GM18517 (cell line): ENCODE measurements at regions not wholly inside any gene's neighbourhood (a gene's known extent, or its start where the extent isn't known, plus 50 kb on each side); places are given as distances from the start of the nearest gene placed in this dataset.

Experiments used
- ATAC-seq: cut with Tn5 transposase; IDR thresholded peaks from one replicate; pipeline ENCODE4 v1.9.1; 2021; ENCODE audit warnings: mild to moderate bottlenecking, moderate library complexity; ENCODE audit not compliant: unreplicated experiment

- ATAC-seq, result no peak
Measured at GRCh38 chr5:108650997-108651396, 96.7 kb upstream of the FER start.

DNA sequence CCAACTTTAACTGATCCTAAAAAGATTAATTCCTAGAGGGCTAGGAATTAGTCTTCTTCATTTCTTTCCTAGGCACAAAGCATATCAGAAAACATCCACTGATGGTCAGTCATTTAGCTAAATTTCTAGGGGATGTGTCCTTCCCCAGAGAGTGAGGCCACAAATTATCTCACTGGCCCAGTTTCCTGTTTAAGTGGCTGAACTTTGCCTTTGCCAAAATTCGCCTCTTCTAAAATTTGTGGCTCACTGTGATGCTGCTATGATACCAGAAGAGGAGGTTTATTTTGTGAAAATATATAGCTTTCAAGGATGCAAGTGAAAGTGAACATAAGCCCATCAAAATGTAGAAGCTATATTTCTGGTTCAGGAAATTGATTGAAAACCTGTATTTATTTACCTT, 98.1 kb upstream of the FER start:
- no peak for ATAC-seq

- ATAC-seq, result no peak
Measured at GRCh38 chr5:108649106-108649505, 98.6 kb upstream of the FER start.

GRCh38 chr5:108642170-108642906, 105.4 kb upstream of the FER start:
- ATAC-seq, result peak; percentile 99

DNA sequence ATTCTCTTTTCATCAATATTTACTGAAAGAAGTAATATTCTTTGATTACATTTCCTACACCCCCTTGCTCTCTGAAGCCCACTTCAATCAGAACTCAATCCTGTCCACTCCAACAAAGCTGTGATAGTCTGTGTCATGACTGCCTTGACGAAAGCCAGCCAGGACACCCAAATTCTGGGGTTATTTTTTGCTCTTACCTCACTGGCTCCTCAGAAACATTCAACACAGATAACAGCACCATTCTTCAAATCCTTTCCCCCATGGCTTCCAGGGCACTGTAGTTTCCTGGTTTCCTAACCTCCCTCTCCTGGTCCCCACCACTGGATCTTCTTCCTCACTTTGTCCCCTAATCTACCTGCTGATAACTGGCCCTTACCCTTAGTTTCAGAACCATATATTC, 106.1 kb upstream of the FER start:
- ATAC-seq, result no peak

DNA sequence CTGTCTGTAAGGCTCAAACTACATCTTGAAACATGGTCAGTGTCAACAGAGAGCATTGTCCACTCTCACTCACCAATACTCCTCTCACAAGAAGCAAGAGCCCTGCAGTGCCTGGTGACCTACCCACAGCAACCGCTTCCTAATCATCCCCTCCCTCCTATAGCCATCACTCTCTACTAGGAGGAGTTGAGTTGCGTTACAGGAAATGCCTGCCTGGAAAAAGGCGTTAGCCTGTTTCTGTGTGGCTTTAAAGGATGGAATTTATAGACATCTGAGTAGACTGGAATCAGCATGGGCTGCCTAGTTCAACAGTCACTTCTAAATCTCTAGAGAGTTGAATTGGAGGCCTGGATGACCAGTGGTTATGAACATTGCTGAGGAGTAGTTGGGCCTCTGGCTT, 108.3 kb upstream of the FER start:
- ATAC-seq, result no peak

DNA sequence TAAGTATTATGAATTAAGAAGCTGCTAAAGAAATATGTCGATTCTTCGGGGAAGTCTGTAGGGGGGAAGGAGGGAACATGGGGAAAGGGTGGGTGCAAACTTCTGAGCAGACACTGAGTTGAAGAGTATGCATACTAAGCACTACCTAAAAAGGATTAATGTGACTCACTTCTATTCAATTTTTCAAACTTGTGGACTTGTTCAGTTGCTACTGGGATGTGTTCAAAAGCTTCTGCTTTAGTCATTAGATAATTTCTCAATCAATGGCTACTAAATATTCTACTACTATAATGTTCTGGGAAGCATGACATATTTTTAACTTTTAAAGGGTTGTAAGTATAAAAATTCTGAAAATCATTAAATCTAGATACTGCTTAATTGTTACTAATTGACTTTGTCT, 109.7 kb upstream of the FER start:
- ATAC-seq, result no peak

- no peak for ATAC-seq
Measured at GRCh38 chr5:108637134-108637533, 110.6 kb upstream of the FER start.

GRCh38 chr5:108636135-108636853, 111.4 kb upstream of the FER start:
- no peak for ATAC-seq

DNA sequence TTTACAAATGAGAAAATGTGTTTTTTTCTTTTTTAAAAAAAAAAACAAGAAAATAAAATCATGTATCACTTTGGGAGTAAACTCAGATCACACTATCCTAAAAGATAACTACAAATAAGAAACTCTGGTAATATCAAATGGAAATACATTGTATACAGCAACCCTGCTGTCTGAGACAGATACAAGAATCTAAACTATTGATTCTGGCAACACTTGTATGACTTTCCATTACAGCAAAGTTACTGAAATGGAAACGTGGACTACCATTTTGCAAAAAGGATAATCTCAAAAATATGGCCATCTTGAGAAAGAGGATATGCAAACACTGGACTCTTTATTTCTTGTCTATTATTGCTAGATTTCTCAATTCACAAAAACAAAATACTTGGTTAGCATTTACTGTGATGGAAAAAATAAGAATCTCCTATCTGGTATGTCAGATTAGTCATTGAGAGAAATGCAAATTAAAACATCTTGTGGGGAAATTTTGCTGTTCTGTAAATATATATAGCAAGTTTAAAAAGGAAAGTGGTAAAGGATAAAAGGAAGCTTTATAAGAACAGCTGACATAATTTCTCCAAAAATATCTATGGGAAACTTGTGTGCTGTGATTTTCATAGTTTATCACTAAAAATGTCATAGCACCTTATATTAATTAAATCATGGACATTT, 112.9 kb upstream of the FER start:
- ATAC-seq, result peak; percentile 85

- ATAC-seq, result no peak
Measured at GRCh38 chr5:108634010-108634616, 113.6 kb upstream of the FER start.

DNA sequence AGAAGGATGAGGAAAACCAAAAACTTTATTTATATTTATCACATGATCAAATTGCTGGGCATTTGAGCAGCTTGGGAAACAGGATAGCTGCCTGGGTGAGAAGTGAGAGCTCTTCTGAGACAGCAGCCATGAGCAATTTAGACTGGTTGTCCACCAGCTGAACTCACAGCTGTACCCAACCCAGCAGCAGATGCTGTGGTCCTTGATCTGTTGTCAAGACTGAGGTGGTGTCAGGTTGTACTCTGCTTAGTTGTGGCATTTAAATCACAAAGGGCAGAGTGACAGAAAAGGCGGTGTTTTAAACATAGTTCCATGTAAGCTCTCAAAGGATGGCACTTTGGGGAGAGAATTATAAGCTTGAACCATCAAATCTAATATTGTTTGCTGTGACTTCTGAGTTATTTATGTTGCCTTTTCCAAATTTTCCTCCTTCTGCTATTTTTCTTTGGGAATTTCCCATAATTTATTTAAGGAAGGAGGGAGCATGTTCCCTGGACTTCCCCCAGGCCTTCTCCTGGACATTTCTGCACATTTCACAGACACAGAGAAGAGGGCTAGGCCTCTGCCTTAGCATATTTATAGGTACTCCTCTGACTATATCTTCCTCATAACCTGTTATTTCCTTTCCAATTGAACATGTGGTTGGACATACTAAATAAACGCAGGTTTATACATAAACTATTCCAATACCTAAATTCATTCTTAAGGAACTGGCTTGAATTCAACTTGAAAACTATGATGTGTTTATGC, 117.7 kb upstream of the FER start:
- ATAC-seq, result no peak

DNA sequence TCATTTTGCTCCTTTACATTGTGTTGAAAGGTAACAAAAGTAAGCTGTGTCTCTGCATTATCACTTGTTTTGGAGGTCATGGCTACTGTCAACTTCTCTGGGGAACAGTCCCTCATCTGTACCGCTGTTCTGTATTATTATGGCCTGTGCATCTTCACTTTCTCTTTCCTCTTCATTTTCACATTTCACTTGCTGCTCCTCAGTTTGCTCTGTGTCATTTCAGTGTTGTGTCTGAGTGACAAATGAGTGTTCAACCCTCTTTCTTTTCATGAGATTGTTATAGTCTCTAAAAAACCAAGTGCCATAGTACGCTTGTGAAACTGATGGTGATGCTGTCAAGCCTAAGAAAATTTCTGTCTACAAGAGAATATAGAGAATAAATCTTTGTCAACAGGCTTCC, 122.0 kb upstream of the FER start:
- ATAC-seq, result no peak

DNA sequence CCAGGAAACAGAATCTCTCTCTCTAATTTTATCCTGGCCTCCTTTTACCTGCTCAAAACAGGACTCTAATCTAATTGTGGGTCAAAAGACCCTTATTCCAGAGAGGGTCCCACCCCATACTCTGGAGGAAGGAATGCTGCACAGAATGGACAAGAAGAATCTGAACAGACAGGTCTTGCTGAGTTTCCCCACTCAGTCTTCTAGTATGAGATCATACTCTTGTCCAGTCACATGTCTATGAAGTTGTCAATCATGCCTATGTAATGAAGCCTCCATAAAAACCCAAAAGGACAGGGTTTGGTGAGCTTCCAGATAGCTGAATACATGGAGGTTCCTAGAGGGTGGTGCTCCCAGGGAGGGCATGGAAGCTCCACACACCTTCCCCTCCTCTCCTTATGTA, 123.9 kb upstream of the FER start:
- ATAC-seq, result no peak

DNA sequence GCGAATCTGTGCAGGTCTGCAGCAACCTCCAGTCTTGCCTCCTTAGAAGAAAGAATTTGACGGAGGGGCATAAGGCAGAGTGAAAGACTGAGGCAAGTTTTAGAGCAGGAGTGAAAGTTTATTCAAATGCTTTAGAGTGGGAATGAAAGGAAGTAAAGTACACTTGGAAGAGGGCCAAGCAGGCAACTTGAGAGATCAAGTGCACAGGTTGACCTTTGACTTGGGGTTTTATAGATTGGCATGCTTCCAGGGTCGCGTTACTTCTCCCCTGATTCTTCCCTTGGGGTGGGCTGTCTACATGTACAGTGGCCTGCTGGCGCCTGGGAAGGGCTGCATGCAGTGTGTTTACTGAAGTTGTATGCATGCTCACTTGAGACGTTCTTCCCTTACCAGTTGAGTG, 127.2 kb upstream of the FER start:
- ATAC-seq, result no peak

GRCh38 chr5:108619815-108620214, 127.9 kb upstream of the FER start:
- ATAC-seq, result no peak

GRCh38 chr5:108617467-108618435, 129.9 kb upstream of the FER start:
- ATAC-seq, result no peak

- no peak for ATAC-seq
Measured at GRCh38 chr5:108615216-108615615, 132.5 kb upstream of the FER start.

DNA sequence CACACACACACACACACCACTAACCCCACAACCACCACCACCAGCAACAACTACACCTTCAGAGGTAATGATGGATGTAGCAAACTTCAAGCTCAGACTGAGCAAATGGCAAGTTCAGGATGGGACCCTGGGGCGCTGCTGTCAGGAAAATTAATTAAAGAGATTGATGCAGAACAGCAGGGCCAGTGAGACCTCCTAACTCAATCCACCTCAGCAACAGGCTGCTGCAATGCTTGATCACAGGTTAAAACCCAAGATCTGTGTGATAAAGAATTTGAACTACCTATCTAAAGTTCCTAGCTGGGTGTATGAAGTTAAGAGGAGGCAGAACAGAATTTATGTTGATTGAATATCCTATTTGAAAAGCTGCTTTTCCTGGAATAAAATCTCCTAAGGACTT, 140.3 kb upstream of the FER start:
- ATAC-seq, result no peak

DNA sequence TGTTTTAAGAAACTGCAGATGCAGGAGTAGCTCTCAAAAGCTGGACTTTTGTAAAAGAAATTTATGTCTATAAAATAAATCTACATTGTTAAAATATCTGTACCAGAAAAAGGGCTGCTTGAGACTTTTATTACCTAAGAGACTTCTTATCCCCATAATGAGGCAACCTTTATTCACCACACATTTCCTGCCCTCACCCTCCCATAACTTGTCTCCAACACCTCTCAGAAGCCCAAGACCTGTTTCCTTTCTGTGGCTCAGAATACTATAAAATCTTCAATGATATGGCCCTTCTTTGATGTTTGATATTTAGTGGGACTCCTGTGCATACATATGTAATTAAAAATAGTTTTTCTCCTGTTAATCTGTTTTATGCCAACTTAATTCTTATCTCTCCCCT, 141.5 kb upstream of the FER start:
- ATAC-seq, result no peak
